ENCODE measurements at regions not wholly inside any gene's neighbourhood (a gene's known extent, or its start where the extent isn't known, plus 50 kb on each side); places are given as distances from the start of the nearest gene placed in this dataset.
"Not testable (repeated sequence)": the region's sequence is repeated elsewhere in the genome, so short reads cannot be mapped to it uniquely, and the experiment has no call there.

- H3K4me1 ChIP-seq (ENCODE audit: insufficient read depth, low read length), result no peaks in the 10 kb centered on the region
- H3K27ac ChIP-seq (ENCODE audit: low read length), result no peak overlapping the region
- H3K36me3 ChIP-seq (ENCODE audit: insufficient read depth, low read depth, low read length), result no peaks in the 10 kb centered on the region
- H3K27me3 ChIP-seq (ENCODE audit: insufficient read depth, low read length), result no peaks in the 10 kb centered on the region
- H3K9me3 ChIP-seq (ENCODE audit: insufficient read depth, low read depth, low read length), result no peaks in the 10 kb centered on the region
- H3K4me3 ChIP-seq (ENCODE audit: low read length), result no peak overlapping the region
- no peak overlapping the region for H3K9ac ChIP-seq (ENCODE audit: low read depth, low read length)
These were observed 170.4 kb downstream of the DKK1 start for GRCh38 chr10:52484206-52485065.

GRCh38 chr10:52485462-52485861 is 171.4 kb downstream of the DKK1 start:
- no peak overlapping the region for H3K9ac ChIP-seq (ENCODE audit: low read depth, low read length)
- no peaks in the 10 kb centered on the region for H3K9me3 ChIP-seq (ENCODE audit: insufficient read depth, low read depth, low read length)
- no peaks in the 10 kb centered on the region for H3K4me1 ChIP-seq (ENCODE audit: insufficient read depth, low read length)
- no peak overlapping the region for H3K4me3 ChIP-seq (ENCODE audit: low read length)
- no peaks in the 10 kb centered on the region for H3K27me3 ChIP-seq (ENCODE audit: insufficient read depth, low read length)
- H3K27ac ChIP-seq (ENCODE audit: low read length), result no peak overlapping the region
- H3K36me3 ChIP-seq (ENCODE audit: insufficient read depth, low read depth, low read length), result no peaks in the 10 kb centered on the region

- H3K4me3 ChIP-seq (ENCODE audit: low read length), result no peak overlapping the region
These were observed 172.9 kb downstream of the DKK1 start for GRCh38 chr10:52486840-52487611.

GRCh38 chr10:52488606-52489485 is 174.8 kb downstream of the DKK1 start:
- Histone ChIP-seq H3K9ac (ENCODE audit: low read depth, low read length) (no peak overlapping the region), H3K27me3 (ENCODE audit: insufficient read depth, low read length) (no peaks in the 10 kb centered on the region), H3K9me3 (ENCODE audit: insufficient read depth, low read depth, low read length) (no peaks in the 10 kb centered on the region), H3K4me3 (ENCODE audit: low read length) (no peak overlapping the region), H3K4me1 (ENCODE audit: insufficient read depth, low read length) (no peaks in the 10 kb centered on the region), H3K36me3 (ENCODE audit: insufficient read depth, low read depth, low read length) (no peaks in the 10 kb centered on the region), H3K27ac (ENCODE audit: low read length) (no peak overlapping the region)

More at GRCh38 chr10:52486840-52487611, 172.9 kb downstream of the DKK1 start:
- no peak overlapping the region for H3K9ac ChIP-seq (ENCODE audit: low read depth, low read length)
- H3K36me3 ChIP-seq (ENCODE audit: insufficient read depth, low read depth, low read length), result no peaks in the 10 kb centered on the region
- no peaks in the 10 kb centered on the region for H3K4me1 ChIP-seq (ENCODE audit: insufficient read depth, low read length)
- no peaks in the 10 kb centered on the region for H3K9me3 ChIP-seq (ENCODE audit: insufficient read depth, low read depth, low read length)
- H3K27me3 ChIP-seq (ENCODE audit: insufficient read depth, low read length), result no peaks in the 10 kb centered on the region
- no peak overlapping the region for H3K27ac ChIP-seq (ENCODE audit: low read length)

- no peak overlapping the region for H3K9ac ChIP-seq (ENCODE audit: low read depth, low read length)
- no peaks in the 10 kb centered on the region for H3K9me3 ChIP-seq (ENCODE audit: insufficient read depth, low read depth, low read length)
- H3K27ac ChIP-seq (ENCODE audit: low read length), result no peak overlapping the region
These were observed 177.3 kb downstream of the DKK1 start for GRCh38 chr10:52491246-52491995.

GRCh38 chr10:52499281-52499680 is 185.2 kb downstream of the DKK1 start:
- no peak overlapping the region for H3K27ac ChIP-seq (ENCODE audit: low read length)
- no peaks in the 10 kb centered on the region for H3K27me3 ChIP-seq (ENCODE audit: insufficient read depth, low read length)
- H3K9ac ChIP-seq (ENCODE audit: low read depth, low read length), result no peak overlapping the region
- H3K36me3 ChIP-seq (ENCODE audit: insufficient read depth, low read depth, low read length), result no peaks in the 10 kb centered on the region
- H3K4me3 ChIP-seq (ENCODE audit: low read length), result no peak overlapping the region
- H3K9me3 ChIP-seq (ENCODE audit: insufficient read depth, low read depth, low read length), result peaks cover 9% of the 10 kb centered on the region
- H3K4me1 ChIP-seq (ENCODE audit: insufficient read depth, low read length), result no peaks in the 10 kb centered on the region

More at GRCh38 chr10:52491246-52491995, 177.3 kb downstream of the DKK1 start:
- H3K4me1 ChIP-seq (ENCODE audit: insufficient read depth, low read length), result no peaks in the 10 kb centered on the region
- no peaks in the 10 kb centered on the region for H3K36me3 ChIP-seq (ENCODE audit: insufficient read depth, low read depth, low read length)
- no peak overlapping the region for H3K4me3 ChIP-seq (ENCODE audit: low read length)
- no peaks in the 10 kb centered on the region for H3K27me3 ChIP-seq (ENCODE audit: insufficient read depth, low read length)

- Histone ChIP-seq H3K9ac (ENCODE audit: low read depth, low read length) (no peak overlapping the region), H3K4me3 (ENCODE audit: low read length) (no peak overlapping the region), H3K36me3 (ENCODE audit: insufficient read depth, low read depth, low read length) (no peaks in the 10 kb centered on the region), H3K27me3 (ENCODE audit: insufficient read depth, low read length) (no peaks in the 10 kb centered on the region), H3K9me3 (ENCODE audit: insufficient read depth, low read depth, low read length) (peaks cover 21% of the 10 kb centered on the region), H3K27ac (ENCODE audit: low read length) (no peak overlapping the region), H3K4me1 (ENCODE audit: insufficient read depth, low read length) (no peaks in the 10 kb centered on the region)
These were observed 186.4 kb downstream of the DKK1 start for GRCh38 chr10:52500476-52500875.

GRCh38 chr10:52502237-52502636 is 188.2 kb downstream of the DKK1 start:
- Histone ChIP-seq H3K27ac (ENCODE audit: low read length) (no peak overlapping the region), H3K9me3 (ENCODE audit: insufficient read depth, low read depth, low read length) (peaks cover 33% of the 10 kb centered on the region), H3K36me3 (ENCODE audit: insufficient read depth, low read depth, low read length) (no peaks in the 10 kb centered on the region), H3K4me3 (ENCODE audit: low read length) (no peak overlapping the region), H3K9ac (ENCODE audit: low read depth, low read length) (no peak overlapping the region), H3K27me3 (ENCODE audit: insufficient read depth, low read length) (no peaks in the 10 kb centered on the region), H3K4me1 (ENCODE audit: insufficient read depth, low read length) (no peaks in the 10 kb centered on the region)

- peaks cover 62% of the 10 kb centered on the region for H3K9me3 ChIP-seq (ENCODE audit: insufficient read depth, low read depth, low read length)
- H3K9ac ChIP-seq (ENCODE audit: low read depth, low read length); H3K36me3 ChIP-seq (ENCODE audit: insufficient read depth, low read depth, low read length); H3K27ac ChIP-seq (ENCODE audit: low read length); H3K4me3 ChIP-seq (ENCODE audit: low read length); H3K4me1 ChIP-seq (ENCODE audit: insufficient read depth, low read length); H3K27me3 ChIP-seq (ENCODE audit: insufficient read depth, low read length): not testable (repeated sequence)
These were observed 191.3 kb downstream of the DKK1 start for GRCh38 chr10:52505341-52505740.

- peaks cover 31% of the 10 kb centered on the region for H3K9me3 ChIP-seq (ENCODE audit: insufficient read depth, low read depth, low read length)
- H3K36me3 ChIP-seq (ENCODE audit: insufficient read depth, low read depth, low read length), result no peaks in the 10 kb centered on the region
- no peak overlapping the region for H3K27ac ChIP-seq (ENCODE audit: low read length)
- no peak overlapping the region for H3K4me3 ChIP-seq (ENCODE audit: low read length)
- no peaks in the 10 kb centered on the region for H3K4me1 ChIP-seq (ENCODE audit: insufficient read depth, low read length)
- no peak overlapping the region for H3K9ac ChIP-seq (ENCODE audit: low read depth, low read length)
- no peaks in the 10 kb centered on the region for H3K27me3 ChIP-seq (ENCODE audit: insufficient read depth, low read length)
These were observed 200.4 kb downstream of the DKK1 start for GRCh38 chr10:52514481-52514880.

- no peak overlapping the region for H3K9ac ChIP-seq (ENCODE audit: low read depth, low read length)
- H3K4me1 ChIP-seq (ENCODE audit: insufficient read depth, low read length), result no peaks in the 10 kb centered on the region
- no peak overlapping the region for H3K27ac ChIP-seq (ENCODE audit: low read length)
These were observed 202.9 kb downstream of the DKK1 start for GRCh38 chr10:52517012-52517411.

More at GRCh38 chr10:52517012-52517411, 202.9 kb downstream of the DKK1 start:
- Histone ChIP-seq H3K27me3 (ENCODE audit: insufficient read depth, low read length) (no peaks in the 10 kb centered on the region), H3K4me3 (ENCODE audit: low read length) (no peak overlapping the region), H3K36me3 (ENCODE audit: insufficient read depth, low read depth, low read length) (no peaks in the 10 kb centered on the region), H3K9me3 (ENCODE audit: insufficient read depth, low read depth, low read length) (peaks cover 7% of the 10 kb centered on the region)

All from iPS-20b (cell line).